AG09319 (cell line): ENCODE measurements at regions not wholly inside any gene's neighbourhood (a gene's known extent, or its start where the extent isn't known, plus 50 kb on each side); places are given as distances from the start of the nearest gene placed in this dataset.

Source experiments
- DNase-seq: peaks from one replicate; pipeline ENCODE4 v3.0.0-alpha.2; 2010; ENCODE audit warnings: low read depth; ENCODE audit errors: extremely low read depth
- CTCF ChIP-seq: IDR thresholded peaks from 2 replicates; pipeline ENCODE4 v1.5.1; 2011; ENCODE audit warnings: low read depth, mild to moderate bottlenecking, inconsistent platforms, low read length, moderate library complexity

GRCh38 chr9:86503314-86503713, 149.1 kb upstream of the TUT7 start:
- TF ChIP-seq CTCF, result no peak
- DNase-seq, result no peak

- DNase-seq, result peak; percentile 86
- no peak for TF ChIP-seq CTCF
Observed at GRCh38 chr9:86500667-86501435, 146.6 kb upstream of the TUT7 start.

- DNase-seq, result no peak
- TF ChIP-seq CTCF, result no peak
Observed at GRCh38 chr9:86500031-86500430, 145.8 kb upstream of the TUT7 start.

GRCh38 chr9:86494644-86495111, 140.5 kb upstream of the TUT7 start:
- no peak for DNase-seq
- TF ChIP-seq CTCF, result no peak

- DNase-seq, result no peak
- TF ChIP-seq CTCF, result no peak
Observed at GRCh38 chr9:86491468-86492266, 137.5 kb upstream of the TUT7 start.

- no peak for TF ChIP-seq CTCF
- DNase-seq, result no peak
Observed at GRCh38 chr9:86488794-86489193, 134.6 kb upstream of the TUT7 start.

- no peak for TF ChIP-seq CTCF
- no peak for DNase-seq
Observed at GRCh38 chr9:86488345-86488744, 134.1 kb upstream of the TUT7 start.
